WTC11 (cell line): ENCODE measurements at regions not wholly inside any gene's neighbourhood (a gene's known extent, or its start where the extent isn't known, plus 50 kb on each side); places are given as distances from the start of the nearest gene placed in this dataset.
A peak's percentile ranks its signal among the peaks of the same experiment; 100 is the strongest.

Experiments
- ATAC-seq: fragments of 200-7000 bp; cut with Tn5 transposase; 2 replicates; pipeline ENCODE4 v1.10.0; 2021; ENCODE audit warnings: mild to moderate bottlenecking, moderate library complexity
- CTCF ChIA-PET: fragments of 300-600 bp; sonication (Branson Sonifier 250); formaldehyde crosslinking; loops from one replicate; lab custom pipeline; 2021; ENCODE audit warnings: antibody characterized with exemption; lab: Charles Lee
- POLR2A ChIA-PET: fragments of 350-600 bp; sonication (Branson Sonifier 250); formaldehyde crosslinking; loops from one replicate; lab custom pipeline; 2021; ENCODE audit warnings: antibody characterized with exemption; lab: Charles Lee
- DNase-seq: peaks from one replicate; pipeline ENCODE4 v3.0.0; 2021; ENCODE audit warnings: low spot score
- H3K27ac Mint-ChIP-seq: 2 replicates; pipeline ENCODE4 v1.8.0; 2021; ENCODE audit warnings: mixed read lengths
- H3K27me3 Mint-ChIP-seq: 2 replicates; pipeline ENCODE4 v1.8.0; 2021; ENCODE audit warnings: low read depth, mild to moderate bottlenecking, moderate library complexity, mixed read lengths
- H3K36me3 Mint-ChIP-seq: 2 replicates; pipeline ENCODE4 v1.8.0; 2021; ENCODE audit warnings: mixed read lengths
- H3K4me1 Mint-ChIP-seq: 2 replicates; pipeline ENCODE4 v1.8.0; 2022; ENCODE audit warnings: mixed read lengths
- H3K4me3 Mint-ChIP-seq: 2 replicates; pipeline ENCODE4 v1.8.0; 2021; ENCODE audit warnings: mild to moderate bottlenecking, moderate library complexity, mixed read lengths
- H3K9me3 Mint-ChIP-seq: 2 replicates; pipeline ENCODE4 v1.8.0; 2021; ENCODE audit warnings: mixed read lengths
- CREM ChIP-seq: sonication (generic); formaldehyde crosslinking; IDR thresholded peaks from 2 replicates; pipeline ENCODE4 v1.8.1; 2022; ENCODE audit warnings: mild to moderate bottlenecking, missing genetic modification reagents, moderate library complexity
- ELF4 ChIP-seq: sonication (generic); formaldehyde crosslinking; IDR thresholded peaks from 2 replicates; pipeline ENCODE4 v1.8.1; 2022; ENCODE audit warnings: low read depth, mild to moderate bottlenecking, moderate library complexity, missing genetic modification reagents
- GRHL2 ChIP-seq: fragments of 250-450 bp; sonication (Bioruptor Pico); IDR thresholded peaks from 2 replicates; pipeline ENCODE4 v1.8.0; 2022; ENCODE audit warnings: mild to moderate bottlenecking, moderate library complexity; ENCODE audit not compliant: insufficient replicate concordance, severe bottlenecking
- IRF2 ChIP-seq: sonication (generic); formaldehyde crosslinking; IDR thresholded peaks from 2 replicates; pipeline ENCODE4 v1.8.0; 2022; ENCODE audit warnings: low read depth, missing genetic modification reagents, borderline replicate concordance
- JAZF1 ChIP-seq: fragments of 250-450 bp; sonication (Bioruptor Pico); IDR thresholded peaks from 2 replicates; pipeline ENCODE4 v1.9.0; 2021; ENCODE audit warnings: moderate library complexity, mild to moderate bottlenecking, inconsistent platforms
- NFYB ChIP-seq: sonication (generic); formaldehyde crosslinking; conservative IDR thresholded peaks from 2 replicates; pipeline ENCODE4 v1.8.0; 2022; ENCODE audit warnings: low read depth, missing genetic modification reagents
- PRDM15 ChIP-seq: sonication (generic); formaldehyde crosslinking; IDR thresholded peaks from 2 replicates; pipeline ENCODE4 v1.8.0; 2022; ENCODE audit warnings: missing genetic modification reagents
- PREB ChIP-seq: sonication (generic); formaldehyde crosslinking; IDR thresholded peaks from 2 replicates; pipeline ENCODE4 v1.8.1; 2022; ENCODE audit warnings: mild to moderate bottlenecking, missing genetic modification reagents, moderate library complexity, borderline replicate concordance
- PRRX2 ChIP-seq: fragments of 250-450 bp; sonication (Bioruptor Pico); IDR thresholded peaks from 2 replicates; pipeline ENCODE4 v1.8.0; 2021; ENCODE audit warnings: mild to moderate bottlenecking
- SOX15 ChIP-seq: fragments of 250-450 bp; sonication (Bioruptor Pico); IDR thresholded peaks from 2 replicates; pipeline ENCODE4 v1.9.0; 2021; ENCODE audit warnings: mild to moderate bottlenecking
- ZBTB43 ChIP-seq: sonication (generic); formaldehyde crosslinking; IDR thresholded peaks from 2 replicates; pipeline ENCODE4 v1.8.1; 2023; ENCODE audit warnings: mild to moderate bottlenecking, missing genetic modification reagents
- ZNF219 ChIP-seq: sonication (generic); formaldehyde crosslinking; IDR thresholded peaks from 2 replicates; pipeline ENCODE4 v1.8.0; 2023; ENCODE audit warnings: missing genetic modification reagents, mild to moderate bottlenecking, borderline replicate concordance
- TF ChIP-seq, protein P1 (sequence below): sonication (generic); formaldehyde crosslinking; IDR thresholded peaks from 2 replicates; pipeline ENCODE4 v1.8.0; 2022; ENCODE audit warnings: mild to moderate bottlenecking, missing genetic modification reagents
- TF ChIP-seq, protein P2 (sequence below): sonication (generic); formaldehyde crosslinking; IDR thresholded peaks from 2 replicates; pipeline ENCODE4 v1.8.1; 2022; ENCODE audit warnings: low read depth, mild to moderate bottlenecking, moderate library complexity, missing genetic modification reagents, borderline replicate concordance
- TF ChIP-seq, protein P3 (sequence below): sonication (generic); formaldehyde crosslinking; IDR thresholded peaks from 2 replicates; pipeline ENCODE4 v1.8.1; 2023; ENCODE audit warnings: mild to moderate bottlenecking, missing genetic modification reagents, moderate library complexity
- TF ChIP-seq, protein P4 (sequence below): sonication (generic); formaldehyde crosslinking; IDR thresholded peaks from 2 replicates; pipeline ENCODE4 v1.8.0; 2023; ENCODE audit warnings: mild to moderate bottlenecking, missing genetic modification reagents

- DNase-seq (no peak), ATAC-seq (no peak)
- no peak for TF ChIP-seq JAZF1
- 0 out of 2 replicates have a peak, but pooled peaks have one; percentile 49 for TF ChIP-seq PRDM15 (CRISPR knock-in tag)
- ChIA-PET CTCF (no interaction called here), POLR2A (no interaction called here)
- Mint-ChIP-seq H3K27ac (no peak overlapping the region), H3K4me3 (no peak overlapping the region), H3K36me3 (no peaks in the 10 kb centered on the region; the same call in 1 of the 2 replicates), H3K4me1 (peaks cover 4% of the 10 kb centered on the region), H3K27me3 (no peaks in the 10 kb centered on the region; the same call in 1 of the 2 replicates), H3K9me3 (peaks cover 16% of the 10 kb centered on the region; the same call in 1 of the 2 replicates)
These were observed 122.9 kb upstream of the RASGEF1B start for GRCh38 chr4:81594490-81595159.

DNA sequence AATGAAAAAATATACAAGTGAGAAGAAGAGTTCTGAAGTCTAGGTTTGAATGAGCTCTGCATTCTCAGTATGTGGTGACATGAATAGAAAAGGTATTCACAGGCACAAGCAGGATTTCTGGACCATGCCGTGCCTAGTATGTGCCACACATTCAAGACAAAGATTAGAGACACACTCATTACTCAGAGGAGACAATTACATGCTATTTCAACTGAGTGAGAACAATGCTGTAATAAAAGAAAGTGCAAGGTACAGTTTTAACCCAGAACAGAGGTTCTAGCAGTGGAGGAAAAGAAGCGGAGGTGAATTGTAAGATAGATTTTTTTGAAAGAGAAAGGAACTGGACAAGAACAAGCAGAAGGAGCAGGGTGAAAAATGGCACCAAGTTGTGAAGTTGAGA is 121.0 kb upstream of the RASGEF1B start:
- H3K4me1 Mint-ChIP-seq, result no peaks in the 10 kb centered on the region
- ATAC-seq (no peak), DNase-seq (no peak)
- no peak overlapping the region for H3K4me3 Mint-ChIP-seq
- H3K27me3 Mint-ChIP-seq, result no peaks in the 10 kb centered on the region; the same call in 1 of the 2 replicates
- ChIA-PET CTCF (interaction anchor here (0.6 kb wide), 1 partner anchor 168 kb away, joined by 3 read pairs; no protein-coding TSS in a partner anchor), POLR2A (no interaction called here)
- no peaks in the 10 kb centered on the region for H3K36me3 Mint-ChIP-seq
- TF ChIP-seq GRHL2 (CRISPR knock-in tag) (no peak), ZNF219 (CRISPR knock-in tag) (no peak), ELF4 (CRISPR knock-in tag) (no peak), SOX15 (no peak), CREM (no peak), PREB (CRISPR knock-in tag) (no peak), ZBTB43 (CRISPR knock-in tag) (no peak), NFYB (CRISPR knock-in tag) (no peak), IRF2 (CRISPR knock-in tag) (no peak), PRRX2 (no peak)
- TF ChIP-seq, protein P1, sequence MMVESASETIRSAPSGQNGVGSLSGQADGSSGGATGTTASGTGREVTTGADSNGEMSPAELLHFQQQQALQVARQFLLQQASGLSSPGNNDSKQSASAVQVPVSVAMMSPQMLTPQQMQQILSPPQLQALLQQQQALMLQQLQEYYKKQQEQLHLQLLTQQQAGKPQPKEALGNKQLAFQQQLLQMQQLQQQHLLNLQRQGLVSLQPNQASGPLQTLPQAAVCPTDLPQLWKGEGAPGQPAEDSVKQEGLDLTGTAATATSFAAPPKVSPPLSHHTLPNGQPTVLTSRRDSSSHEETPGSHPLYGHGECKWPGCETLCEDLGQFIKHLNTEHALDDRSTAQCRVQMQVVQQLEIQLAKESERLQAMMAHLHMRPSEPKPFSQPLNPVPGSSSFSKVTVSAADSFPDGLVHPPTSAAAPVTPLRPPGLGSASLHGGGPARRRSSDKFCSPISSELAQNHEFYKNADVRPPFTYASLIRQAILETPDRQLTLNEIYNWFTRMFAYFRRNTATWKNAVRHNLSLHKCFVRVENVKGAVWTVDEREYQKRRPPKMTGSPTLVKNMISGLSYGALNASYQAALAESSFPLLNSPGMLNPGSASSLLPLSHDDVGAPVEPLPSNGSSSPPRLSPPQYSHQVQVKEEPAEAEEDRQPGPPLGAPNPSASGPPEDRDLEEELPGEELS, result no peak
- TF ChIP-seq, protein P2, sequence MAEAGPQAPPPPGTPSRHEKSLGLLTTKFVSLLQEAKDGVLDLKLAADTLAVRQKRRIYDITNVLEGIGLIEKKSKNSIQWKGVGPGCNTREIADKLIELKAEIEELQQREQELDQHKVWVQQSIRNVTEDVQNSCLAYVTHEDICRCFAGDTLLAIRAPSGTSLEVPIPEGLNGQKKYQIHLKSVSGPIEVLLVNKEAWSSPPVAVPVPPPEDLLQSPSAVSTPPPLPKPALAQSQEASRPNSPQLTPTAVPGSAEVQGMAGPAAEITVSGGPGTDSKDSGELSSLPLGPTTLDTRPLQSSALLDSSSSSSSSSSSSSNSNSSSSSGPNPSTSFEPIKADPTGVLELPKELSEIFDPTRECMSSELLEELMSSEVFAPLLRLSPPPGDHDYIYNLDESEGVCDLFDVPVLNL, result no peak
- TF ChIP-seq, protein P3, sequence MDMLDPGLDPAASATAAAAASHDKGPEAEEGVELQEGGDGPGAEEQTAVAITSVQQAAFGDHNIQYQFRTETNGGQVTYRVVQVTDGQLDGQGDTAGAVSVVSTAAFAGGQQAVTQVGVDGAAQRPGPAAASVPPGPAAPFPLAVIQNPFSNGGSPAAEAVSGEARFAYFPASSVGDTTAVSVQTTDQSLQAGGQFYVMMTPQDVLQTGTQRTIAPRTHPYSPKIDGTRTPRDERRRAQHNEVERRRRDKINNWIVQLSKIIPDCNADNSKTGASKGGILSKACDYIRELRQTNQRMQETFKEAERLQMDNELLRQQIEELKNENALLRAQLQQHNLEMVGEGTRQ, result no peak
- TF ChIP-seq, protein P4, sequence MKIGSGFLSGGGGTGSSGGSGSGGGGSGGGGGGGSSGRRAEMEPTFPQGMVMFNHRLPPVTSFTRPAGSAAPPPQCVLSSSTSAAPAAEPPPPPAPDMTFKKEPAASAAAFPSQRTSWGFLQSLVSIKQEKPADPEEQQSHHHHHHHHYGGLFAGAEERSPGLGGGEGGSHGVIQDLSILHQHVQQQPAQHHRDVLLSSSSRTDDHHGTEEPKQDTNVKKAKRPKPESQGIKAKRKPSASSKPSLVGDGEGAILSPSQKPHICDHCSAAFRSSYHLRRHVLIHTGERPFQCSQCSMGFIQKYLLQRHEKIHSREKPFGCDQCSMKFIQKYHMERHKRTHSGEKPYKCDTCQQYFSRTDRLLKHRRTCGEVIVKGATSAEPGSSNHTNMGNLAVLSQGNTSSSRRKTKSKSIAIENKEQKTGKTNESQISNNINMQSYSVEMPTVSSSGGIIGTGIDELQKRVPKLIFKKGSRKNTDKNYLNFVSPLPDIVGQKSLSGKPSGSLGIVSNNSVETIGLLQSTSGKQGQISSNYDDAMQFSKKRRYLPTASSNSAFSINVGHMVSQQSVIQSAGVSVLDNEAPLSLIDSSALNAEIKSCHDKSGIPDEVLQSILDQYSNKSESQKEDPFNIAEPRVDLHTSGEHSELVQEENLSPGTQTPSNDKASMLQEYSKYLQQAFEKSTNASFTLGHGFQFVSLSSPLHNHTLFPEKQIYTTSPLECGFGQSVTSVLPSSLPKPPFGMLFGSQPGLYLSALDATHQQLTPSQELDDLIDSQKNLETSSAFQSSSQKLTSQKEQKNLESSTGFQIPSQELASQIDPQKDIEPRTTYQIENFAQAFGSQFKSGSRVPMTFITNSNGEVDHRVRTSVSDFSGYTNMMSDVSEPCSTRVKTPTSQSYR, result no peak
- H3K27ac Mint-ChIP-seq, result no peak overlapping the region
- peaks cover 6% of the 10 kb centered on the region; the same call in 1 of the 2 replicates for H3K9me3 Mint-ChIP-seq
